ENCODE measurements at regions not wholly inside any gene's neighbourhood (a gene's known extent, or its start where the extent isn't known, plus 50 kb on each side); places are given as distances from the start of the nearest gene placed in this dataset.

DNA sequence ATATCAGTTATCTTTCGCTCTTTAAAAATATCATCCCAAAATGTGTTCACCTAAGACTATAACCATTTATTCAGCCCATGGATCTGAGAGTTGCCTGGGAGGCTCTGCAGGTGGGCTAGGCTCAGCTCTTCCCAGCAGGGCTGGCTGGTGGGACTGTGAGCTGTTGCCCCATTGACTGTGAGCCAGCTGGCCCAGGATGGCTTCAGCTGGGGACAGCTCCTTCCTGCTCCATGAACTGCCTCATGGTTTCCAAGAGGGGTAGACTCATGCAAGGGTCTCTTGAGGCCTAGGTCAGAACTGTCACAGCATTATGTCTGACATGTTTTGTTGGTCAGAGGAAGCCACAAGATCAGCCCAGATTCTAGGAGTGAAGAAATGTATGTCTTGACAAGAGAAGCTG, 114.1 kb upstream of the E2F7 start:
- TF ChIP-seq, protein P1, sequence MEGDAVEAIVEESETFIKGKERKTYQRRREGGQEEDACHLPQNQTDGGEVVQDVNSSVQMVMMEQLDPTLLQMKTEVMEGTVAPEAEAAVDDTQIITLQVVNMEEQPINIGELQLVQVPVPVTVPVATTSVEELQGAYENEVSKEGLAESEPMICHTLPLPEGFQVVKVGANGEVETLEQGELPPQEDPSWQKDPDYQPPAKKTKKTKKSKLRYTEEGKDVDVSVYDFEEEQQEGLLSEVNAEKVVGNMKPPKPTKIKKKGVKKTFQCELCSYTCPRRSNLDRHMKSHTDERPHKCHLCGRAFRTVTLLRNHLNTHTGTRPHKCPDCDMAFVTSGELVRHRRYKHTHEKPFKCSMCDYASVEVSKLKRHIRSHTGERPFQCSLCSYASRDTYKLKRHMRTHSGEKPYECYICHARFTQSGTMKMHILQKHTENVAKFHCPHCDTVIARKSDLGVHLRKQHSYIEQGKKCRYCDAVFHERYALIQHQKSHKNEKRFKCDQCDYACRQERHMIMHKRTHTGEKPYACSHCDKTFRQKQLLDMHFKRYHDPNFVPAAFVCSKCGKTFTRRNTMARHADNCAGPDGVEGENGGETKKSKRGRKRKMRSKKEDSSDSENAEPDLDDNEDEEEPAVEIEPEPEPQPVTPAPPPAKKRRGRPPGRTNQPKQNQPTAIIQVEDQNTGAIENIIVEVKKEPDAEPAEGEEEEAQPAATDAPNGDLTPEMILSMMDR (IDR thresholded peaks at IDR 0.05), result no peak
- no peak for TF ChIP-seq POLR2A (IDR thresholded peaks at IDR 0.05)
- TF ChIP-seq POLR2AphosphoS5 (IDR thresholded peaks at IDR 0.05), result no peak
- TF ChIP-seq EP300 (IDR thresholded peaks at IDR 0.05), result no peak
